GM23338 (cell line): ENCODE measurements at regions not wholly inside any gene's neighbourhood (a gene's known extent, or its start where the extent isn't known, plus 50 kb on each side); places are given as distances from the start of the nearest gene placed in this dataset.

Experiments used
- ATAC-seq: fragments of 200-7000 bp; cut with Tn5 transposase; 3 replicates; pipeline ENCODE4 v1.9.1; 2020
- DNase-seq: peaks from one replicate; pipeline ENCODE4 v3.0.0-alpha.2; 2015; ENCODE audit warnings: low spot score
- H2AFZ ChIP-seq: fragments of 200-600 bp; sonication (generic); 2 replicates; pipeline ENCODE4 v1.8.0; 2016; ENCODE audit warnings: antibody characterized with exemption, mild to moderate bottlenecking, moderate library complexity
- H3F3A ChIP-seq: fragments of 200-600 bp; sonication (generic); replicated peaks from 2 replicates; pipeline ENCODE4 v1.8.0; 2017; ENCODE audit warnings: antibody characterized with exemption, mixed run types, low read depth
- H3K27ac ChIP-seq: fragments of 200-600 bp; sonication (generic); 2 replicates; pipeline ENCODE4 v1.6.1; 2016; ENCODE audit warnings: low read depth
- H3K27me3 ChIP-seq: fragments of 200-600 bp; sonication (generic); 2 replicates; pipeline ENCODE4 v1.8.0; 2016; ENCODE audit warnings: mild to moderate bottlenecking, mixed run types, moderate library complexity; ENCODE audit not compliant: insufficient read depth
- H3K36me3 ChIP-seq: fragments of 200-600 bp; sonication (generic); 2 replicates; pipeline ENCODE4 v1.8.0; 2016; ENCODE audit warnings: mild to moderate bottlenecking; ENCODE audit not compliant: insufficient read depth
- H3K4me1 ChIP-seq: fragments of 200-600 bp; sonication (generic); 2 replicates; pipeline ENCODE4 v1.8.0; 2016; ENCODE audit warnings: mild to moderate bottlenecking, moderate library complexity; ENCODE audit not compliant: insufficient read depth
- H3K4me2 ChIP-seq: fragments of 200-600 bp; sonication (generic); 2 replicates; pipeline ENCODE4 v1.7.1; 2017; ENCODE audit warnings: mixed run types
- H3K4me3 ChIP-seq: fragments of 200-600 bp; sonication (generic); 2 replicates; pipeline ENCODE4 v1.6.1; 2016; ENCODE audit warnings: mixed run types
- H3K79me2 ChIP-seq: fragments of 200-600 bp; sonication (generic); replicated peaks from 2 replicates; pipeline ENCODE4 v1.8.0; 2017; ENCODE audit warnings: mild to moderate bottlenecking; ENCODE audit not compliant: insufficient read depth
- H3K9me2 ChIP-seq: fragments of 200-600 bp; sonication (generic); 2 replicates; pipeline ENCODE4 v1.8.0; 2017; ENCODE audit not compliant: insufficient read depth
- H4K20me1 ChIP-seq: fragments of 200-600 bp; sonication (generic); replicated peaks from 2 replicates; pipeline ENCODE4 v1.8.0; 2017; ENCODE audit warnings: mild to moderate bottlenecking; ENCODE audit not compliant: insufficient read depth
- H3K27ac Mint-ChIP-seq: 2 replicates; pipeline ENCODE4 v1.8.0; 2020; ENCODE audit warnings: inconsistent platforms, mild to moderate bottlenecking, moderate library complexity, mixed read lengths
- H3K27me3 Mint-ChIP-seq: 3 replicates; pipeline ENCODE4 v1.8.0; 2022; ENCODE audit warnings: low read depth, mild to moderate bottlenecking, moderate library complexity, mixed read lengths, inconsistent platforms; ENCODE audit not compliant: insufficient read depth, poor library complexity
- H3K36me3 Mint-ChIP-seq: 3 replicates; pipeline ENCODE4 v1.8.0; 2021; ENCODE audit warnings: low read depth, mild to moderate bottlenecking, inconsistent platforms, moderate library complexity, mixed read lengths
- H3K4me1 Mint-ChIP-seq: 3 replicates; pipeline ENCODE4 v1.8.0; 2020; ENCODE audit warnings: mild to moderate bottlenecking, inconsistent platforms, mixed read lengths
- H3K4me3 Mint-ChIP-seq: 3 replicates; pipeline ENCODE4 v1.8.0; 2021; ENCODE audit warnings: moderate library complexity, mild to moderate bottlenecking, inconsistent platforms, mixed read lengths
- H3K9me3 Mint-ChIP-seq: 3 replicates; pipeline ENCODE4 v1.8.0; 2020; ENCODE audit warnings: moderate library complexity, mild to moderate bottlenecking, inconsistent platforms, mixed read lengths
- CREB1 ChIP-seq: fragments of 250-450 bp; sonication (Bioruptor Pico); IDR thresholded peaks from 2 replicates; pipeline ENCODE4 v1.5.0; 2020; ENCODE audit warnings: low read depth, mild to moderate bottlenecking, moderate library complexity
- EZH2phosphoT487 ChIP-seq: fragments of 200-600 bp; sonication (generic); IDR thresholded peaks from one replicate; pipeline ENCODE4 v1.8.1; 2018; ENCODE audit warnings: antibody characterized with exemption; ENCODE audit not compliant: unreplicated experiment
- NANOG ChIP-seq: IDR thresholded peaks from 2 replicates; pipeline ENCODE4 v1.6.1; 2016; ENCODE audit warnings: antibody characterized with exemption, borderline replicate concordance
- ZNF114 ChIP-seq: fragments of 250-450 bp; sonication (Bioruptor Pico); IDR thresholded peaks from 2 replicates; pipeline ENCODE4 v1.5.0; 2020; ENCODE audit warnings: mild to moderate bottlenecking, moderate library complexity
- TF ChIP-seq, protein P1 (sequence below): fragments of 250-450 bp; sonication (Bioruptor Pico); IDR thresholded peaks from 2 replicates; pipeline ENCODE4 v1.5.0; 2020; ENCODE audit warnings: mild to moderate bottlenecking, moderate library complexity
- TF ChIP-seq, protein P2 (sequence below): IDR thresholded peaks from 2 replicates; pipeline ENCODE4 v1.6.1; 2016; ENCODE audit warnings: antibody characterized with exemption
- TF ChIP-seq, protein P3 (sequence below): IDR thresholded peaks from one replicate; pipeline ENCODE4 v1.6.1; 2018; ENCODE audit warnings: antibody characterized with exemption; ENCODE audit not compliant: unreplicated experiment

DNA sequence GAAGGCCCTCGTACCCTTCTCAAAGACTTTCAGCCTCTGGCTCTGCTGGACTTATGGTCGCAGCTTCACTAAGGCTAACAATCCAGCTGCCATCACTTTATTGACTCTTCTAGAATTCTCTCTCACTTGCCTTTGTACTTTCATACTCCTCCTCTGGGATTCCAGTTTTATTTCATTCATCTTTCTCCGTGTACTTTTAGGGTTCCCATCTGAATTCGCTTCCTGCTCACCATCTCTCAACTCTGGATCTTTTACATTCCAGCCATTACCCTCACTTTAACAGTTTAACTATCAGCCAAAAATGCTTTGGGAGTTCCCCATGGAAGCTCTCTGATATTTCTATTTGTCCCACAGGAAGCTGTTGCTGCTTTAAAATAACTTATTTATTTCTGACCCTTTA, 149.3 kb upstream of the KL start (continued):
- TF ChIP-seq, protein P1, sequence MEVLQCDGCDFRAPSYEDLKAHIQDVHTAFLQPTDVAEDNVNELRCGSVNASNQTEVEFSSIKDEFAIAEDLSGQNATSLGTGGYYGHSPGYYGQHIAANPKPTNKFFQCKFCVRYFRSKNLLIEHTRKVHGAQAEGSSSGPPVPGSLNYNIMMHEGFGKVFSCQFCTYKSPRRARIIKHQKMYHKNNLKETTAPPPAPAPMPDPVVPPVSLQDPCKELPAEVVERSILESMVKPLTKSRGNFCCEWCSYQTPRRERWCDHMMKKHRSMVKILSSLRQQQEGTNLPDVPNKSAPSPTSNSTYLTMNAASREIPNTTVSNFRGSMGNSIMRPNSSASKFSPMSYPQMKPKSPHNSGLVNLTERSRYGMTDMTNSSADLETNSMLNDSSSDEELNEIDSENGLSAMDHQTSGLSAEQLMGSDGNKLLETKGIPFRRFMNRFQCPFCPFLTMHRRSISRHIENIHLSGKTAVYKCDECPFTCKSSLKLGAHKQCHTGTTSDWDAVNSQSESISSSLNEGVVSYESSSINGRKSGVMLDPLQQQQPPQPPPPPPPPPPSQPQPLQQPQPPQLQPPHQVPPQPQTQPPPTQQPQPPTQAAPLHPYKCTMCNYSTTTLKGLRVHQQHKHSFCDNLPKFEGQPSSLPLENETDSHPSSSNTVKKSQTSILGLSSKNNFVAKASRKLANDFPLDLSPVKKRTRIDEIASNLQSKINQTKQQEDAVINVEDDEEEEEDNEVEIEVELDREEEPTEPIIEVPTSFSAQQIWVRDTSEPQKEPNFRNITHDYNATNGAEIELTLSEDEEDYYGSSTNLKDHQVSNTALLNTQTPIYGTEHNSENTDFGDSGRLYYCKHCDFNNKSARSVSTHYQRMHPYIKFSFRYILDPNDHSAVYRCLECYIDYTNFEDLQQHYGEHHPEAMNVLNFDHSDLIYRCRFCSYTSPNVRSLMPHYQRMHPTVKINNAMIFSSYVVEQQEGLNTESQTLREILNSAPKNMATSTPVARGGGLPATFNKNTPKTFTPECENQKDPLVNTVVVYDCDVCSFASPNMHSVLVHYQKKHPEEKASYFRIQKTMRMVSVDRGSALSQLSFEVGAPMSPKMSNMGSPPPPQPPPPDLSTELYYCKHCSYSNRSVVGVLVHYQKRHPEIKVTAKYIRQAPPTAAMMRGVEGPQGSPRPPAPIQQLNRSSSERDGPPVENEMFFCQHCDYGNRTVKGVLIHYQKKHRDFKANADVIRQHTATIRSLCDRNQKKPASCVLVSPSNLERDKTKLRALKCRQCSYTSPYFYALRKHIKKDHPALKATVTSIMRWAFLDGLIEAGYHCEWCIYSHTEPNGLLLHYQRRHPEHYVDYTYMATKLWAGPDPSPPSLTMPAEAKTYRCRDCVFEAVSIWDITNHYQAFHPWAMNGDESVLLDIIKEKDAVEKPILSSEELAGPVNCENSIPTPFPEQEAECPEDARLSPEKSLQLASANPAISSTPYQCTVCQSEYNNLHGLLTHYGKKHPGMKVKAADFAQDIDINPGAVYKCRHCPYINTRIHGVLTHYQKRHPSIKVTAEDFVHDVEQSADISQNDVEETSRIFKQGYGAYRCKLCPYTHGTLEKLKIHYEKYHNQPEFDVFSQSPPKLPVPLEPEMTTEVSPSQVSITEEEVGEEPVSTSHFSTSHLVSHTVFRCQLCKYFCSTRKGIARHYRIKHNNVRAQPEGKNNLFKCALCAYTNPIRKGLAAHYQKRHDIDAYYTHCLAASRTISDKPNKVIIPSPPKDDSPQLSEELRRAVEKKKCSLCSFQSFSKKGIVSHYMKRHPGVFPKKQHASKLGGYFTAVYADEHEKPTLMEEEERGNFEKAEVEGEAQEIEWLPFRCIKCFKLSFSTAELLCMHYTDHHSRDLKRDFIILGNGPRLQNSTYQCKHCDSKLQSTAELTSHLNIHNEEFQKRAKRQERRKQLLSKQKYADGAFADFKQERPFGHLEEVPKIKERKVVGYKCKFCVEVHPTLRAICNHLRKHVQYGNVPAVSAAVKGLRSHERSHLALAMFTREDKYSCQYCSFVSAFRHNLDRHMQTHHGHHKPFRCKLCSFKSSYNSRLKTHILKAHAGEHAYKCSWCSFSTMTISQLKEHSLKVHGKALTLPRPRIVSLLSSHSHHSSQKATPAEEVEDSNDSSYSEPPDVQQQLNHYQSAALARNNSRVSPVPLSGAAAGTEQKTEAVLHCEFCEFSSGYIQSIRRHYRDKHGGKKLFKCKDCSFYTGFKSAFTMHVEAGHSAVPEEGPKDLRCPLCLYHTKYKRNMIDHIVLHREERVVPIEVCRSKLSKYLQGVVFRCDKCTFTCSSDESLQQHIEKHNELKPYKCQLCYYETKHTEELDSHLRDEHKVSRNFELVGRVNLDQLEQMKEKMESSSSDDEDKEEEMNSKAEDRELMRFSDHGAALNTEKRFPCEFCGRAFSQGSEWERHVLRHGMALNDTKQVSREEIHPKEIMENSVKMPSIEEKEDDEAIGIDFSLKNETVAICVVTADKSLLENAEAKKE, result no peak
- TF ChIP-seq NANOG (no peak), EZH2phosphoT487 (no peak), CREB1 (CRISPR knock-in tag) (no peak)
- TF ChIP-seq, protein P2, sequence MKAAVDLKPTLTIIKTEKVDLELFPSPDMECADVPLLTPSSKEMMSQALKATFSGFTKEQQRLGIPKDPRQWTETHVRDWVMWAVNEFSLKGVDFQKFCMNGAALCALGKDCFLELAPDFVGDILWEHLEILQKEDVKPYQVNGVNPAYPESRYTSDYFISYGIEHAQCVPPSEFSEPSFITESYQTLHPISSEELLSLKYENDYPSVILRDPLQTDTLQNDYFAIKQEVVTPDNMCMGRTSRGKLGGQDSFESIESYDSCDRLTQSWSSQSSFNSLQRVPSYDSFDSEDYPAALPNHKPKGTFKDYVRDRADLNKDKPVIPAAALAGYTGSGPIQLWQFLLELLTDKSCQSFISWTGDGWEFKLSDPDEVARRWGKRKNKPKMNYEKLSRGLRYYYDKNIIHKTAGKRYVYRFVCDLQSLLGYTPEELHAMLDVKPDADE, result no peak

DNA sequence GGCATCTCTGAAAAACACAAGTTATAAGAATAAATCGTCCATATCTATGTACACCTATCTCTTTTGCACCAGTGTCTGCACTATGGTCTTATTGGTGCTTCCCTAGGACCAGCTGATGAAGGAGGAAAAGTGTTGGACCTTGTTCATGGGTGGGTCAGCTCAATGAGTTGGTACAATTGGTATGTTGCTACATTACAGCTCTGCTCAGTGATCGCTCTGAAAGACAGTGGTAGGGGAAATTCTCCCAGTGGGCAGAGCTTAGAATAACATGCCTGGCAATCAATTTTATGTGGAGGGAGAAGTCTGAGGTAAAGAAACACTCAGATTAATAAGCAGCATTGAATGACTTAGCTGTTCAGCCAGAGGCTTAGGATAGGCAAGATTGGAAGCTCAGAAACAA, 138.7 kb upstream of the KL start:
- no peak overlapping the region for H3K4me3 Mint-ChIP-seq
- H3F3A ChIP-seq, result no peaks in the 10 kb centered on the region
- H3K9me3 Mint-ChIP-seq, result no peaks in the 10 kb centered on the region
- no peaks in the 10 kb centered on the region for H4K20me1 ChIP-seq
- peaks cover 10% of the 10 kb centered on the region; the same call in 1 of the 2 replicates for H3K9me2 ChIP-seq
- no peak for DNase-seq
- no peaks in the 10 kb centered on the region for H3K4me1 Mint-ChIP-seq
- no peaks in the 10 kb centered on the region for H3K27me3 ChIP-seq
- no peak overlapping the region for H3K27ac Mint-ChIP-seq
- no peaks in the 10 kb centered on the region for H3K36me3 ChIP-seq
- H3K4me1 ChIP-seq, result no peaks in the 10 kb centered on the region
- H3K36me3 Mint-ChIP-seq, result no peaks in the 10 kb centered on the region
- no peaks in the 10 kb centered on the region for H3K27me3 Mint-ChIP-seq
- H3K79me2 ChIP-seq, result no peaks in the 10 kb centered on the region
- H2AFZ ChIP-seq, result no peak overlapping the region
- ATAC-seq, result no peak
- no peak overlapping the region for H3K4me3 ChIP-seq
- no peak overlapping the region for H3K27ac ChIP-seq
- TF ChIP-seq NANOG (no peak), ZNF114 (CRISPR knock-in tag) (no peak)
- TF ChIP-seq, protein P3, sequence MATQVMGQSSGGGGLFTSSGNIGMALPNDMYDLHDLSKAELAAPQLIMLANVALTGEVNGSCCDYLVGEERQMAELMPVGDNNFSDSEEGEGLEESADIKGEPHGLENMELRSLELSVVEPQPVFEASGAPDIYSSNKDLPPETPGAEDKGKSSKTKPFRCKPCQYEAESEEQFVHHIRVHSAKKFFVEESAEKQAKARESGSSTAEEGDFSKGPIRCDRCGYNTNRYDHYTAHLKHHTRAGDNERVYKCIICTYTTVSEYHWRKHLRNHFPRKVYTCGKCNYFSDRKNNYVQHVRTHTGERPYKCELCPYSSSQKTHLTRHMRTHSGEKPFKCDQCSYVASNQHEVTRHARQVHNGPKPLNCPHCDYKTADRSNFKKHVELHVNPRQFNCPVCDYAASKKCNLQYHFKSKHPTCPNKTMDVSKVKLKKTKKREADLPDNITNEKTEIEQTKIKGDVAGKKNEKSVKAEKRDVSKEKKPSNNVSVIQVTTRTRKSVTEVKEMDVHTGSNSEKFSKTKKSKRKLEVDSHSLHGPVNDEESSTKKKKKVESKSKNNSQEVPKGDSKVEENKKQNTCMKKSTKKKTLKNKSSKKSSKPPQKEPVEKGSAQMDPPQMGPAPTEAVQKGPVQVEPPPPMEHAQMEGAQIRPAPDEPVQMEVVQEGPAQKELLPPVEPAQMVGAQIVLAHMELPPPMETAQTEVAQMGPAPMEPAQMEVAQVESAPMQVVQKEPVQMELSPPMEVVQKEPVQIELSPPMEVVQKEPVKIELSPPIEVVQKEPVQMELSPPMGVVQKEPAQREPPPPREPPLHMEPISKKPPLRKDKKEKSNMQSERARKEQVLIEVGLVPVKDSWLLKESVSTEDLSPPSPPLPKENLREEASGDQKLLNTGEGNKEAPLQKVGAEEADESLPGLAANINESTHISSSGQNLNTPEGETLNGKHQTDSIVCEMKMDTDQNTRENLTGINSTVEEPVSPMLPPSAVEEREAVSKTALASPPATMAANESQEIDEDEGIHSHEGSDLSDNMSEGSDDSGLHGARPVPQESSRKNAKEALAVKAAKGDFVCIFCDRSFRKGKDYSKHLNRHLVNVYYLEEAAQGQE, result no peak
- no peak overlapping the region for H3K4me2 ChIP-seq
